IPS-18c (cell line): ENCODE measurements at regions not wholly inside any gene's neighbourhood (a gene's known extent, or its start where the extent isn't known, plus 50 kb on each side); places are given as distances from the start of the nearest gene placed in this dataset.
"Not testable (repeated sequence)": the region's sequence is repeated elsewhere in the genome, so short reads cannot be mapped to it uniquely, and the experiment has no call there.

ENCODE experiments used
- H3K4me3 ChIP-seq: 2 replicates; pipeline ENCODE4 v1.7.0; 2013; ENCODE audit warnings: low read depth, mild to moderate bottlenecking, low read length, moderate library complexity; ENCODE audit not compliant: insufficient read depth
- H3K9me3 ChIP-seq: one replicate; pipeline ENCODE4 v1.6.1; 2013; ENCODE audit warnings: mild to moderate bottlenecking, low read length, moderate library complexity; ENCODE audit not compliant: control insufficient read depth, insufficient read depth

DNA sequence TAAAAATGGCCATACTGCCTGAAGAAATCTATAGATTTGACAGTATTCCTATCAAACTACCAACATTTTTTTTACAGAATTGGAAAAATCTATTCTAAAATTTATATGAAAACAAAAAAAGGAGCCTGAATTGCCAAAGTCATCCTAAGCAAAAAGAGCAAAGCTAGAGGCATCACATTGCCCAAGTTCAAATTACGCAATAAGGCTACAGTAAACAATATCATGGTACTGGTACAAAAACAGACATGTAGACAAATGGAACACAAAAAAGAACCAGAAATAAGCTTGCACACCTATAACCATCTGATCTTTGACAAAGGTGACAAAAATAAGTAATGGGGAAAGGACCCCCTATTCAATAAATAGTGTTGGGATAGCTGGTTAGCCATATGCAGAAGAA lies 50.2 kb upstream of the THSD7B start:
- H3K4me3 ChIP-seq: no peak overlapping the region
- no peaks in the 10 kb centered on the region for H3K9me3 ChIP-seq

DNA sequence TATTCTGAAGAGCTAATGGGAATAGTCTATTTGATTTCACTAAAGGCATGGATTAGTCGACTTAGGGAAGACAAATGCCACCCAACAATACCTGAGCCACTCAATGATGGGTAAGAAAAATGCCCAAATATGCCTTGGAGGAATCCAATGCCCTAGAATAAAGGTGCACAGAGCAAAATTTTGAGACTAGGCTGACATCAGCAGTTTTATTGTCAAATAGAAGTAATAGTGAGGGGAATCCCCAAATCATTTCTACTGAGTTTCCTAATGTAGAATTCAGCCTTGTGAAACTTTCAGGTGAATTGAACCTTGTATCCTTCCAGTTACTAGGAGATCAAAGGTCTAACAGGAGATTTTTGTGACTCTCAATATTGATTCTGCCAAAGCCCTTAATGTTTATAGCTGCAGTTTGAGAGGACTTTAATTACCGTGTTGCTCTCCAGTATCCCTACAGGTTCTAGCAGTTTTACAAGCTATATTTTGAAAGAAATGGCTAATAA lies 50.8 kb upstream of the THSD7B start:
- H3K4me3 ChIP-seq: no peak overlapping the region
- no peaks in the 10 kb centered on the region for H3K9me3 ChIP-seq

DNA sequence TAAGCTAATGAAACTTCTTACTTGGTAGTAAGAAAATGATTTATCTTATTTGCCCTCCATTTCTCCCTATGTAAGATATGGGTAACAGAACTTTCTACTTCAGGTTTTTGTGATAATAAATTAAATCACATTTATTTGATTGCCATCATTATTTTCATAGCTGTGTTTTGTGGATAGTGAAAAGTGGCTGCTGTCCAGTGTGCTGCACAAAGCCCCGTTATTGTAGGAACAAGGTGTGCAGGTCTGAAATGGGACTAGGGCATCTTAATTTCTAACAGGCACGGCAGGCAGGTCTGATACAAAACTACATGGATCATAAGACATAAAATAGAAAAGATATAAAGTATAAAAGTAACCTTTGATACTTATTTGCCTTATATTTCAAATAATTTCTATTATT lies 51.6 kb upstream of the THSD7B start:
- Histone ChIP-seq H3K9me3 (no peaks in the 10 kb centered on the region), H3K4me3 (no peak overlapping the region)

DNA sequence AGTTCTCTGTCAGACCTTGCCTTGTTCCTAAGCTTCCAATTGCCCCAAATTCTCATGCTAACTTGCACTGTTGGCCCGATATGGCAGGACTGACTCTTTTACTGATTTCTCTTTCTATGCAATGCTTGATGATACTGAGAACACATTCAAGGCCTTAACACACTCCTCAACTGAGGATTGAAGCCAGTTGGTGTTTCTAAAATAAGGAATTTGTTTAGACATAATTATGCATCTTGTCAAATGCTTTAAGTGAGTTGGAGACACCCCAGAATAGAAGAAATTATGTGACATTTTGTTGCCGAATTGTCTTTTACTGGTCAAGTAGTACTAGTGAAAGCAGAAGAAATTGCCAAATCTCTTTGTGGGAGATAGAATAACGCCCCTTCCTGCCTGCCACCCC lies 60.0 kb upstream of the THSD7B start:
- H3K9me3 ChIP-seq: no peaks in the 10 kb centered on the region
- H3K4me3 ChIP-seq: no peak overlapping the region

DNA sequence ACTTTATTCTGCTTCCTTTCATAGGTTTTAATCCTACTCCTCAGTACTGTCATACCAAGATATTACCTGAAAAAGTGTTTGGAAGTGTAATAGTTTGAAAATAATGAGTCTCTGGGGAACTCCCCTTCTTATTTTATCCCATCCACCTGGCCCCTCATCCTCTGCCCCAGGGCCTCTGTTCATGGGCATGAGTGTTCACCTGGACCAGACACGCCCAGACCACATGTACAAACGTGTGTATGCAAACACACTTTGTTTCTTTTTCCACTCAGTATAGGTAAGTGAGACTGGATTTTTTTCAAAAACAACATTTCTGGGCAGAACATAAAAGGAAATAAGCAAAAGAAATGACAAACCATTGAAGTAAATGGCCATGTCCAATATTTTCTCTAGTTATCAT lies 62.1 kb upstream of the THSD7B start:
- Histone ChIP-seq H3K4me3 (no peak overlapping the region), H3K9me3 (no peaks in the 10 kb centered on the region)

DNA sequence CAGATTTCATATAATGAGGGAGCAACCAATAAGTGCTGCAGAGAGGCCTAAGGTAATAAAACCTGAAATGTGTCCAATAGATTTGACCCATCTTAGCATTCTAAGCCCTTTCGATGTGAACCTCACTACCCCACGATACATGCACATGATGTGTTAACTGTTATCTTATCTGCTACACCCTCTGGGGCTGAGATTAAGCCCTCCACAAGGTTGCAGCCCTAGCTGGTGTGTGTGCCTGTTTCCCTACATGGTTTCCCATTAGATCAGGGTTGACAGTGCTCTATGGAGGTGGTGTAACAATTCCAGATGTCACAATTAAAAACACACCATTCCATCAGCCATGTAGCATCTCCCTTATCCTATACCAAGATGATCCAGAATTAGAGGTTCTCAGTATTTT lies 68.9 kb upstream of the THSD7B start:
- Histone ChIP-seq H3K9me3 (no peaks in the 10 kb centered on the region), H3K4me3 (no peak overlapping the region)

DNA sequence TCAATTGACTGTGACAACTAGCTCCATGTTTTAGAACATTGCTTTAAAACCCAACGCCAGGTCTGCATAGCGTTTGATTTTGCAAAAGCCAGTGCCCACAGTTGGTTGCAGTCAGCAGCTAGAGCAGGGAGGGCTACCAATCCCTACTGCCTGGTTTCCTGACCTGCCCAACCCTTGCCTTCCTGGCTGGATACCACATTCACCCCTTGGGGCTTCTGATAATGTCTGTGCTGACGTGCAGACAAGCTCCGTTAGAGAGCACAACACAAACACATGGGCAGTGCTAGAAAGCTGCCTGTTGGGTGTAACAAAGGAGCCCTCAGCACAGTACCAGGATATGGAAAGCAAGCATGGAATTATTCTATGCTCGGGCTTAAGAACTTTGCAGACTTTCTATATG lies 71.4 kb upstream of the THSD7B start:
- H3K4me3 ChIP-seq: no peak overlapping the region
- H3K9me3 ChIP-seq: no peaks in the 10 kb centered on the region

DNA sequence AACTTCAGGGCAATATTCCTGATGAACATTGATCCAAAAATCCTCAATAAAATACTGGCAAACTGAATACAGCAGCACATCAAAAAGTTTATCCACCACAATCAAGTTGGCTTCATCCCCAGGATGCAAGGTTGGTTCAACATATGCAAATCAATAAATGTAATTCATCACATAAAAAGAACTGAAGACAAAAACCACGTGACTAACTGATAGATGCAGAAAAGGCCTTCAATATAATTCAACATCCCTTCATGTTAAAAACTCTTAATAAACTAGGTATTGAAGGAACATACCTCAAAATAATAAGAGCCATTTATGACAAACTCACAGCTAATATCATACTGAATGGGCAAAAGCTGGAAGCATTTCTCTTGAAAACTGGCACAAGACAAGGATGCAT lies 85.3 kb upstream of the THSD7B start:
- H3K4me3 ChIP-seq, H3K9me3 ChIP-seq: not testable (repeated sequence)

DNA sequence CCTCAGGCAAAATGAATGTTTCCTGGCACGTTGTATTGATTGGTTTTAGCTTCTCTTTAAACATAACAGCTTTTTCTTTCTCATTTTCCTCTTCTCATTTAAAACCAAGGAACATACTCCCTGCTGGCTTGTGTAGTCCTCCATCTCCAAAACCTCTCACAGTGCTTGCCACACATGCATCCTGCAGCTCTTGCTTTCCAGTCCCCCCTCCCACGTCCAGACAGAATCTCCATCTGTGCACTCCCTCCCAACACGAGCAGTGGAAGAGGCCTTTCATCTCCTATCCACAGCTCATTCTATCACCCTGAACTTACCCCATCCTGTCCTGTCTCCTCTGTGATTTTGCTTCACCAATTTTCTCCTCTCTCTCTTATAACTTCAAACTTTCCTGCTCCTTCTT lies 99.6 kb upstream of the THSD7B start:
- H3K9me3 ChIP-seq: no peaks in the 10 kb centered on the region
- H3K4me3 ChIP-seq: no peak overlapping the region

DNA sequence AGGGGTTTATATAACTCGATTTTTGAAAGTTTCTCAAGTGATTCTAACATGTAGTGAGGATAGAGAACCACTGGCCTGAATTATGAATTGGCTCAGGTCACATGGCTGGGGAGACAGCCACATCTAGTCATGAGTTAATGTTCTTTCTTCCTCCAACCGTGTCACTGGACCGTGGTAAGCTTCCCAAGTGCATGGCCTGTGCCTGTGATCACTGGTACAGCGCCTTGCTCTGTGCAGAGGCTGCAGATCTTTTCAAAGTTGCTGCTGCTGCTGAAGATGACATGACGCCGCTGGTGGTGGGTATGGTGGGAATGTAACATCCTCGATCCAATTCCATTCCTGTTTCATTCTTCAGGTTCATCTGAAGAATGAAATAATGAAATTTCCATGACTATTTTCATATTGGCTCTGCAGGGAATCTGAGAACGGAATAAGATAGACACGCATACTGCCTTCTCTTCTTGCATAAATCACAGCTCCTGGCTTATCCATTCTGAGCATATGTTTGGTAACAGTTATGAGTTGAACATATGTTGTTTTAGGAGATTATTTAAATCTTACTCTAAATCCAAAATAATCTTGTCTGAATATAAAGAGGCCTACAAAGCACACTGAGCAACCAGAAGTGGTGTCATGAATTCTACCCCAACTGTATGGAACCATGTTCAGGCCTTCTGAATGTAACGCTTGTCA lies 100.5 kb upstream of the THSD7B start:
- no peaks in the 10 kb centered on the region for H3K9me3 ChIP-seq
- no peak overlapping the region for H3K4me3 ChIP-seq

DNA sequence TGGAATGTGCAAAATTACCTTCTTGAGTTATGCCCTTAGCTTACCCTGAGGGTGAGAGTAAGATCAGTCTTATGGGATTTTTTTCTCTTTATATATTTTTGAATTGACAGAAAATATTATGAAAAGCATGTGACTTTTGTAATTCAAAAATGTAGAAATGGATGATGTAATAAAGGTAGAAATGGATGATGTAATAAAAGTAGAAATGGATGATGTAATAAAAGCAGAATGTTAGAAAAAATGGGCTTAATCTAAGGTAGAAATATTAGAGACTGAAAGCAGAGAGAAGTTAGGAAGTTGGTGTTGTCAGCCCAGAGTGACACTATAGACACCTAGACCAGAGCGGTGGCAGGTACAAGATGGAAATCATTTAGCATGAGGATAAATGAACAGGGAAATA lies 107.1 kb upstream of the THSD7B start:
- Histone ChIP-seq H3K4me3 (no peak overlapping the region), H3K9me3 (no peaks in the 10 kb centered on the region)

DNA sequence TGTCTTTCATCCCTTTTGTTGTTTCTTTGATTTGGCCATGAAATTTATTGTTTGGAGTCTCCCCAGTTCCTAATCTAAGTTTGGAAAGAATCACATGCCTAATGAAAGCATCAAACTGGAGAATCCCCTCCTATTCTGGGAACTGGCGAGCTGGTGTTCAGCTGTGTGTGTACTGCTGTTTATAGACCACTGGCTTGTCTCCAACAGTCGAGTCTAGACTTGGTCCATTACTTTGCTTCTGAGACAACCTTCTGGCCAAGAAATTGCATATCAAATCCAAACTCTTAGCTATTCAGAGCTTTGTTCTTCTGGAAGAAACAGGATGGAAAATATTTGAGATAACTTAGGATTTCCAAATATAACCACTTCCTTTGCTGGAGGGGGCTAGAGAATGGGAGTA lies 111.5 kb upstream of the THSD7B start:
- Histone ChIP-seq H3K9me3 (no peaks in the 10 kb centered on the region), H3K4me3 (no peak overlapping the region)

DNA sequence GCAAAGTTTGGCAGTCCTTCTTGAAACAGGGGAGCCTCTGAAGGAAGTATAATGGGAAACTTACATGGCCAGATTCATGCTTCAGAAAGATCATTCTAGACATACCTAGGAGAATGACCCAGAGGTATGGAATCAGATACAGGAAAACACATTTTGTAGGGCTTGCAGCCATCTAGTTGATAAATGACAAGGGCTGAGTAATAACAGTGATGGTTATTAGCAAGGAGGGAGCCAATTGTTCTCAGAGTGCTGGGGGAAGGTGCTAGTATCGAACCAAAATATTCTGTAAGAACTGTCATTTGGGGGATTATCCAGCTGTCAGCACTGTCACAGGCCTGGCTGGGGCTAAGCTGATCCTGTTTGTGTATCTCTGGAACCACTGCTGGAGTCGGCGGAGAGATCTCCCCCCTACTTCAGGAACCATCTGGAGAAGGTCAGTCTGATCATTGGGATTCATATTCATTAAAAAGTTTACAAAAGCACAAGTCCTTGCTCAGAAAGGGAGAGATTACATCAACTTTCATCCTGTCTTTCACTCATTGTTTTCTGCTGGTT lies 113.8 kb upstream of the THSD7B start:
- Histone ChIP-seq H3K4me3 (no peak overlapping the region), H3K9me3 (no peaks in the 10 kb centered on the region)

DNA sequence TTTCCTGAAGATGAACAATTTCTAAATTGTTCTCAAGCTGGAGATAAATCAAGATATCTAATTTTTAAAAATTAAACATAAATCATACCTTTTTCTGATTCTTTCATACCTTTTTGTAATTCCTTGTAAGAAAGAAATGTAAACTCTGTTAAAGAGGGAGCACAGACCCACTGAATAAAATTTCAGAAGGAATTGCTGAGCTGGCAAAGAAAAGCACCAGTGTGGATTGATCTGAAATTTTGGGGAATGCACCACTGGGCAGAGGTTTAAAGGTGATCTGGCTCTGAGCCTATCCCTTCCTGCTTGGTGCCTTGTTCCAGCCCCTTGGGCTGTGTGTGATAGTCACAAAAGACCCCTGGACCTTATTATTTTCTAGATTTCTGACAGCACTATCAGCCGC lies 118.3 kb upstream of the THSD7B start:
- Histone ChIP-seq H3K4me3 (no peak overlapping the region), H3K9me3 (no peaks in the 10 kb centered on the region)

DNA sequence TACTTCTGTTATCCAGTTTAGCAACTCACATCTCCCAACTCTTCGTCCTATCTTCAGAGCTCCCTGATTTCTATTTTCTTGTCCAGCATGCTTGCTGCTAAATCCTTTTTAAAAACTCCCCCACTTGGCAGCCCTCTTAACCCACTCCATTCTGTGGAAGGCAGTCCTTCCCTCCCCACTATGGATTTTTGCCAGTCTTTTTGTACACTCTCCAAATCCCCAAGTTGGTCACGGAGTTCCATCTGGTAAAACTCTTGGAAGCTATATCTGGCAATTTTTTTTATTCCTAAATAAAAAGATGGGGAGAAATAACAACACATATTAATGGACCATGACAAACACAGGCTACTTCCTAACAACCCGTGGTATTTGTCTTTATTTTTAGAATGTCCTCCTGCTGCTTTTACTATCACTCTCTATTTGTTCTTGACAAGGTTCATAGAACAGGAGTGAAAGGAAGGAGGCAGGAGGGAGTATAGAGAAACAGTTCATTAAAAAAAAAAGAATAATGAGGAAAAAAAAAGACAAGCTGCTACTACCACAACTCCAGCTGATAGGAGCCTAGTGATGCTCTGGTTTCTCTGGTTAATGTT lies 120.0 kb upstream of the THSD7B start:
- H3K4me3 ChIP-seq: no peak overlapping the region
- H3K9me3 ChIP-seq: no peaks in the 10 kb centered on the region

DNA sequence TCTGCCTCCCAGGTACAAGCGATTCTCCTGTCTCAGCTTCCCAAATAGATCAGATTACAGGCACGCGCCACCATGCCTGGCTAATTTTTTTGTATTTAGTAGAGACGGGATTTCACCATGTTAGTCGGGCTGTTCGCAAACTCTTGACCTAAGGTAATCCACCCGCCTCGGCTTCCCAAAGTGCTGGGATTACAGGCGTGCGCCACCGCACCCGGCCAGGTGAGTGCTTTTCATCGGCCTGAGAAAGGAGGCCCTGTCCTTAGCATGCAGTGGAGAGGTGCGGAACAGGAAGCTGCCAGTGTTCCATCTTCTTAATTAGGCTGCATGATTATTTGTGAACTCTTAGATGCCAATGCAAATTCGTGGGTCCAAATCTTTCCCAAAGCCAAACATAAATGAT lies 125.7 kb upstream of the THSD7B start:
- Histone ChIP-seq H3K4me3 (no peak overlapping the region), H3K9me3 (no peaks in the 10 kb centered on the region)

DNA sequence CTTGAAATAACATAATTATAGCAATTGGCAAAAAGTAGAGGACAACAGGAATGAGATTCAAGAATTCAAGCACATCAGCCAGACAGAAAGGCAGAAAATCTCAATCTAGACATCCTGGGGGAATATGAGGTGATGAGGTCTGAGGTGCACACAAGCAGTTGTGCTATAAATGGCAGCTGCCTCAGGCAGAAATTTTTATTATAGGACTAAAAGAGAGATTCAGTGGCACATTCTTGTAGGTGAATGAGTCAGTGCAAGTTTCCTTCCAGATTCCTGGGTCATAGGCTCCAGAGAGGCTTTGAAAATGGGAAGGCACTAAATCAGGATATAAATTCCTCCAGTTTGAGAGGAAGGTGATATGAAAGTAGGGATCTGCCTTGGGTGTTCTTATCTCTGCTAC lies 127.2 kb upstream of the THSD7B start:
- Histone ChIP-seq H3K9me3 (no peaks in the 10 kb centered on the region), H3K4me3 (no peak overlapping the region)

DNA sequence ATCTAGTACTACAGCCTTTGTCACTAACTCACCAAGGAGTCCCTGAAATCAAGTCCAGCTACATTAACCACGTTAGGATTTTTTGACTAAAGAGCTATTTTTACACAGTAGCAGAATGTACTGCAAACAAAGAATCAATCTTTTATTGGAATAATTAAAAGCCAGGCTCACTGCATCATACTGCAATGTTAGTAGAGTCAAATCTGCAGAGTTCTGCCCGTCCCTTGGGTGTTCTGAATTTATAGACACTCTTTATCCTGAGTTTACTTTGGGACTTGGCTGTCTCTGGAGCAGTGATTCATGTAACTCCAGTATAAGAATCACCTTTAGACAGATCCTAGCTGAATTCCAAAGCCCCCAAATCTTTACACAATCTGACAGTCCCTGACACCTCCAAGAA lies 127.9 kb upstream of the THSD7B start:
- Histone ChIP-seq H3K9me3 (no peaks in the 10 kb centered on the region), H3K4me3 (no peak overlapping the region)

DNA sequence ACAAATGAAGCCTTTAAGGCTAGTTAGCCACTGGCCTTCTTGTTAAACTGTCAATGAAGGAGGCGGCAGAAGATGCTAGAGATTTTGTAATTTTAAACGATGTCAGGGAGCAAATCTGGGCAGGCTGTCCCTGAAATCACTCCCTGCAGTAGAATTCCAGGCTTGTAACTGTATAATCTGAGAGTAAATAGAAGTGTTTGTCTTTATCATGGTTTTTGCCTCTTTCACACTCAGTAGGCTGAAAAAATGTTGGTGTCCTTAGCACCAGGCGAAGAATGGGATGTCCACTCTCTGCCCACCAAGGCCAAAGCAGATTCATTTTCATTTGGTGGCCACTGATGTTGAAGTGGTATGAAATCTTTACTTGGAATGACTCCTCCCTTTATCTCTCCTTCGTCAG lies 136.9 kb upstream of the THSD7B start:
- Histone ChIP-seq H3K4me3 (no peak overlapping the region), H3K9me3 (no peaks in the 10 kb centered on the region)
